ENCODE measurements at regions not wholly inside any gene's neighbourhood (a gene's known extent, or its start where the extent isn't known, plus 50 kb on each side); places are given as distances from the start of the nearest gene placed in this dataset.
"Not testable (repeated sequence)": the region's sequence is repeated elsewhere in the genome, so short reads cannot be mapped to it uniquely, and the experiment has no call there.

GRCh38 chr4:123158576-123158975, 236.2 kb upstream of the NUDT6 start:
- DNase-seq (ENCODE audit: low spot score) = no peak

- no peak for DNase-seq (ENCODE audit: low spot score)
Measured at GRCh38 chr4:123159479-123159878, 237.1 kb upstream of the NUDT6 start.

DNA sequence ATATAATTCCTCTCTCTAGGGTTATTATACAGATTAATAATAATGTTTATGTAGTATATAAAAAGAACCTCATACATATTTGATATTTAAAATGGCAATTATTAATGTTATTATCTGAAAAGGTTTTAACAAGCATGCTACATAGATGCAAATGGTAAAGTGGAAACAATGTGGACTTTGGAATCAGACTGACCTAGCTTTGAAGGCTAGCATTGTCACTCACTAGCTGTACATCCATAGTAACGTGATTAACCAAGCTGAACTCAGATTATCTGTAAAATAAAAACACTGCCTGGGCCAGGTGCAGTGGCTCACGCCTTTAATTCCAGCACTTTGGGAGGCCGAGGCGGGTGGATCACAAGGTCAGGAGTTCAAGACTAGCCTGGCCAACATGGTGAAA, 233.7 kb upstream of the SPRY1 start:
- DNase-seq (ENCODE audit: low spot score) = no peak

DNA sequence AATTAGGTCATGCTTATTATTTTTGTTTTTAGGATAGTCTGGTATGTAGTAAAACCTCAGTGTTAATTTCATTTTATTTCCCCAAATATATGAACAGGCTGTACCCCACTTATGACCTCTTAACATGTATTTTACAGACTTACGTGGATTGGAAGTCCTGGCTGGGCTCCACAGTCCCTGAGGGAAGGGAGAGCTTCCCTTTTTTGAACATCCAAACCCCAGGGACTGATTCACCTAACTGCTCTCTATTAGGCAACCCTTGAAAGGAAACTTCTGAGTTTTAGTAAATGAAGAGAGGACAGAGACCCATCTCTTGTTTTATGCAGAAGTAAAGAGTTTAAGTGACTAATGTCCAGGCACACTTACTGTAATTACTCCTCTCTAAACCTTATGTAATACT, 233.1 kb upstream of the SPRY1 start:
- no peak for DNase-seq (ENCODE audit: low spot score)

- DNase-seq (ENCODE audit: low spot score) = no peak
Measured at GRCh38 chr4:123166023-123166422, 230.6 kb upstream of the SPRY1 start.

GRCh38 chr4:123167931-123168330, 228.7 kb upstream of the SPRY1 start:
- DNase-seq (ENCODE audit: low spot score) = no peak

GRCh38 chr4:123168812-123169211, 227.8 kb upstream of the SPRY1 start:
- DNase-seq (ENCODE audit: low spot score) = no peak

GRCh38 chr4:123170843-123171242, 225.8 kb upstream of the SPRY1 start:
- no peak for DNase-seq (ENCODE audit: low spot score)

GRCh38 chr4:123176605-123177004, 220.0 kb upstream of the SPRY1 start:
- DNase-seq (ENCODE audit: low spot score) = no peak

DNA sequence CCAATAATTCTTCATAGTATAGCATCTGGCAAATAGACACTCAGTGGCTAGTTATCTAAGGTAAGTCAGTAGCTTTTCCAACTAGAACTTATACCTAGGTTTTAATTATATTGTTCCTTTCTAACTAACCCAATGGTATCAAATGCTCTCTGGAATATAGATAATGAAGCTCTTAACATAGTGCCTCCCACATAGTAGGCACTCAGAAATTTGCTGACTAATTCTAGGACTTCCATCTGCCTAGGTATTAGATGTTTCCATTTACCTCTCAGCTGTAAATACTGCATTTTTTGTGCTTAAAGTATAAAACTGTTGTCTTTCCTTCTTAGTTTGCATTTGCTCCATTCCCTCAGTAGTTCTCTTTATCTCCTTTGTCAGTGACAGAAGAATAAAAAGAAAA, 214.3 kb upstream of the SPRY1 start:
- DNase-seq (ENCODE audit: low spot score) = no peak

DNA sequence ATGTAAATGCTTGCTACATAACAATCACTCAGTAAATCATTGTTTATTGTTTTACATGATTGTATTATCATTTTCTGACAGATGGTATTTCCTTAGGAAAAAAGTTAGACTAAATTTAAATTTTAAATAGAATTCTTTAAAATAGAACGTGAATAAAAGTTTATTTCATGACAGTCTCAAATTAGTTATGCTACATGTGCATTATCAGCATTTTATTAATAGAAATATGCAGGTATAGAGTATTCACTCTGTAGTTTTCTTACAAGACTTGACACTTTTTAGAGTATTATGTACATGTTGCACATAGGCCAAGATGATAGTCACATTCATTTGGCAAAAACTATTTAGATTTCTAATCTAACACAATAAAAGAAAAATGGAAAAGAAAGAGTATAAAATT, 213.3 kb upstream of the SPRY1 start:
- DNase-seq (ENCODE audit: low spot score) = no peak

DNA sequence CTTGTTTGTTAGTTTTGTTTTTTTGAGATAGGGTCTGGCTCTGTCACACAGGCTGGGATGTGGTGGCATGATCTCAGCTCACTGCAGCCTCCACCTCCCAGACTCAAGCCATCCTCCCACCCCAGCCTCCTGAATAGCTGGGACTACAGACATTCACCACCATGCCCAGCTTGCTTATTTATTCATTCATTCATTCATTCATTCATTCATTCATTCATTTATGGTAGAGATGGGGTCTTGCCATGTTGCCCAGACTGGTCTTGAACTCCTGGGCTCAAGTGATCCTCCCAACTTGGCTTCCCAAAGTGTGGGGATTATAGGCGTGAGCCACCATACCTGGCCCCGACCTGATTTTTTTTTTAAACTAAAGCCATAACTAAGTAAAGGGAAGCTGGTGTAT, 212.8 kb upstream of the SPRY1 start:
- DNase-seq (ENCODE audit: low spot score) = not testable (repeated sequence)

- DNase-seq (ENCODE audit: low spot score) = no peak
Measured at GRCh38 chr4:123186731-123187130, 209.9 kb upstream of the SPRY1 start.

DNA sequence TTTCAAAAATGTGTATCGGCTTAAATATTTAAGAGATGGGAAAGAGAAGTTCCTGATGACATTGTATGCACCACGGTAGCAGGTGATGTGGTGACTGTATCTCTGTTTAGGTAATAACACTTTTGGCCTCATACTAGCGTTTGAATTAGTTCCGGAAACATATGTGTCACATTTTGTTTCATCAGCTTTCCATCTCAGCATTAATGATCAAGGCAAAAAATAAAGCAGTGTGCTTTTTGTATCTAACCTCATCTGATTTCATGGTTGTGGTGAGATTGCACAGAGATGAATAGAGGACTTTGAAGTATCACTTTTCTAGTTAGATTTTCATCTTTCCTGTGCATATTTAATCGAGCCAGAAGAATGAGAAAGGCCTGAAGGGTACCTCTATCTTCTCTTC, 206.4 kb upstream of the SPRY1 start:
- DNase-seq (ENCODE audit: low spot score) = no peak

DNA sequence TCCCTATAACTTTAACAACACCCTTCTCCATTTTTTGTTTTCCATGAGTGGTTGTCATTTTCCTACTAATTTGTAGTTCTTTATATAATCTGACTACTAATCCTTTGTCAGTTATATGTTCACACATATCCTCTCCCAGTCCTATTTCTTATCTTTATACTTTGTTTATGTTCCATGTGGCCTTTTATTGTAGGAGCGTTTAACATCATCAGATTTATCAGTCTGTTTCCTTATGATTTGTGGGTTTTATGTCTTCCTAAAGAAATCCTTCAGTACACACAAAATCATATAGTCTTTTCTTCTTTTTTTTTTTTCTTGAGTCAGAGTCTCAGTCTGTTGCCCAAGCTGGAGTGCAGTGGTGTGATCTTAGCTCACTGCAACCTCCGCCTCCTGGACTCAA, 204.9 kb upstream of the SPRY1 start:
- DNase-seq (ENCODE audit: low spot score) = no peak

DNA sequence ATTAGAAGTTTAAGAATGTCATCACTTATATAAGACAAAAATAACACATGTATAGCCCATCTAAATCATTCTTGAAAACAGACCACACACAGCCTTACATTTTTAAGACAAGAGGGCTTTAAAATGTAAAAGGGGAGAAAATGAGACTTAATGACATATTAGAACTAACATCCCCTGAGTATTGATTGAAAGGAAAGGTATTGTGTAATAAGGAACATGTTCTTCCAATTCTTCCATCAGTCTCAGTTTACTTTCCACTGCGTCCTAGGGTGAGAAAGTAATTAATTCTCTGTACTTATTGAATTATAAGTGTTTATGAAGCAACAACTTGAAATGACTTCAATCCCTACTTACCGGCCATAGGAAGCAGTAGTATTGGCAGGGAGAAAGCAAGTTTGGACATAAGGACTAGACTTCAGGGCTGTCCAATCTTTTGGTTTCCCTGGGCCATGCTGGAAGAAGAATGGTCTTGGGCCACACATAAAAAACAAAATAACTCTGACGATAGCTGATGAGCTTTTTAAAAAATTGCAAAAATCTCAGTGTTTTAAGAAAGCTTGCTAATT, 202.7 kb upstream of the SPRY1 start:
- DNase-seq (ENCODE audit: low spot score) = no peak

GRCh38 chr4:123198706-123199105, 197.9 kb upstream of the SPRY1 start:
- DNase-seq (ENCODE audit: low spot score) = no peak

DNA sequence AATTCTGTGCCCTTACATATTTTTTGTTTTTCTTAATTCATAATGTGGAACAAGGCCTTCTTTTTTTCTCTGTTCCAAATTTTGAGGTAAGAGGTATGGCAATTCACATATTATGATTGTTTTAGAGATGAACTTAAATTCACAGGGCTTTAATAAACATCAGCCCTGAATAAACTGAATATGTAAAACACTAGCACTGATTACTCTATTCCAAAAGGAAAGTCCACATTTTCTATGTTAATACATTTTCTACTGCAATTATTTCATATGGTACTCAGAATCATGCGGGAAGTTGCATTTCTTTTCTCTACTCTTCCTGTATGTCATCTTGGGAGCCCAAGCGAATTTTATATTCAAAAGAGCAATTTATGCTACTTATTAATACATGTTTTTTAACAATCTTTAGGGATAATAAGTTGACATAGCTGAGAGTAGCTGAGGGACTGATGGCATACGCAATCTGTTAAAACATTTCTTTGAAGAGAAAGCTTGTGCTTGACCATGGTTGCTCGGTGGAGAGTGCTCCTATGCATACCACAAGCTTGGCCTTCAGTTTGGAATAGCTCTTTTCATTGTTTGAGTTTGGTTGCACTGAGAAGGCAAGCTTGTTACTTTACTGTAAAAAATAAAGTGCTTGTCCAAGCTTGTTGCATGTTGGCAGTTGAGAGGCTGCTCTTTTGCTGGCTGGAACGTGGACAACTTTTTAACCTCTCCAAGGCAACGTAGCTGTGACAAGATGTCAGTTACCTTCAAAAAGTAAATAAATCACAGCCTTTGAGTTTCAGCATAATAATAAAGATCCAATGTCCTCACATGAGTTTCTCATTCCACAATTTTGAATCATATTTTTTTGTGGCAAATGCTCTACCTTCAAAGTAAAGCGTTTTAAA, 196.3 kb upstream of the SPRY1 start:
- peak; percentile 48 for DNase-seq (ENCODE audit: low spot score)

- no peak for DNase-seq (ENCODE audit: low spot score)
Measured at GRCh38 chr4:123204737-123205136, 191.9 kb upstream of the SPRY1 start.

DNA sequence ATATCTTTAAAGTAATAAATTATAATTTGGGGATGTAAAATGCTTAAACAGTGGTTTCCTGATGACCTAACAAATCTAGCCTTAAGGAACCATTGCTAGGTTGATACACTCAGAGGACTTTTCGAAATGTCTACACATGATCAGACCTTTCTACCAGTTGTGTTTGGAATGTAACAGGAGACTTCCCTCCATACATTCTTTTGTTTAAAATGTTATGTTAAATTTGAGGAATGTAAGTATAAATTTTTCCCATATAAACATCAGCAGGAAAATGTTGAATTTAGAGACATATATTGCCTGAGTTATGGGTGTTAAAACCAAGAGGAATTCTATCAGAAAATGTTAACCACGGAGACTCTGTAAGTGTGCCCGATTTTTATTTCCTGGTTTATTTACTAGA, 190.6 kb upstream of the SPRY1 start:
- DNase-seq (ENCODE audit: low spot score) = no peak

- DNase-seq (ENCODE audit: low spot score) = no peak
Measured at GRCh38 chr4:123209436-123209835, 187.2 kb upstream of the SPRY1 start.

DNA sequence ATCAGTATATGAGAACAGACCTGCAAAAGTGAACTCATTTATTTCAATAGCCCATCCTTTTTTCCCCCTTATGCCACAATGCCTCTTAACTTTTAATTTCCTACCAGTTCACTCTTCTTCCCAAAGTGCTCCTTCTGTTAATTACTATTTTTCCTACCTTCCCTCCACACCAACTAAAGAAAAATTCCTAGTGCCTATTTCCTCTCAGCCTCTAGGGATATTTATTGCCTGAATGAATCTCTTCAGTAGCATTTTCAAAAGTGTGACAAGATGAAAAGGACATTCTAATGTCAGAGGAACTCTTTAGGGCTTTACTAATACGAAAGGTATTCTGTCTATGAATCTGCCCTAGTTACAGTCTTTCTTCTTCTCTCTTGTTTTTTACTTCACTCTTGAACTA, 181.1 kb upstream of the SPRY1 start:
- DNase-seq (ENCODE audit: low spot score) = no peak

DNA sequence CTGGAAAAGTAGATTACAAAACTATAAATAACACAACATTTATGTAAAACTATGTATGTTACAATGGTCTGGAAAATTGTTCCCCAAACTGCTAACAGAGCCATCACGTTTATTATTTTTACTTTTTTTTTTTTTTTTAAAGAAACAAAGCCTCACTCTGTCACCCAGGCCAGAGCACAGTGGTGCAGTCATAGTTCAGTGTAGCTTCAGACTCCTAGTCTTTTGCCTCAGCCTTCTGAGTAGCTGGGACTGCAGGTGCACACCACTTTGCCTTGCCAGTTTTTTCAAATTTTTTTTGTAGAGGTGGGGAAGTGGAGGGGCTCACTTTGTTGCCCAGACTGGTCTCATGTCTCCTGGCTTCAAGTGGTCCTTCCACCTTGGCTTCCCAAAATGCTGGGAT, 180.1 kb upstream of the SPRY1 start:
- DNase-seq (ENCODE audit: low spot score) = no peak

- no peak for DNase-seq (ENCODE audit: low spot score)
Measured at GRCh38 chr4:123216946-123217345, 179.6 kb upstream of the SPRY1 start.

Data from ureter (tissue), 1 donor.